ENCODE measurements at regions not wholly inside any gene's neighbourhood (a gene's known extent, or its start where the extent isn't known, plus 50 kb on each side); places are given as distances from the start of the nearest gene placed in this dataset.

- peak; percentile 18 for DNase-seq (ENCODE audit: low read depth)
- no peak for TF ChIP-seq CTCF (IDR thresholded peaks at IDR 0.05; ENCODE audit: insufficient read depth, low read depth, low read length)
- H3K4me3 ChIP-seq (ENCODE audit: low read depth, low read length) = no peak overlapping the region
These were observed 363.5 kb upstream of the NECTIN3 start for GRCh38 chr3:110708156-110708555.

- H3K4me3 ChIP-seq (ENCODE audit: low read depth, low read length) = no peak overlapping the region
- no peak for TF ChIP-seq CTCF (IDR thresholded peaks at IDR 0.05; ENCODE audit: insufficient read depth, low read depth, low read length)
- no peak for DNase-seq (ENCODE audit: low read depth)
These were observed 361.5 kb upstream of the NECTIN3 start for GRCh38 chr3:110710156-110710555.

- H3K4me3 ChIP-seq (ENCODE audit: low read depth, low read length) = no peak overlapping the region
- no peak for DNase-seq (ENCODE audit: low read depth)
- TF ChIP-seq CTCF (IDR thresholded peaks at IDR 0.05; ENCODE audit: insufficient read depth, low read depth, low read length) = no peak
These were observed 361.0 kb upstream of the NECTIN3 start for GRCh38 chr3:110710603-110711002.

GRCh38 chr3:110711130-110711832 lies 360.3 kb upstream of the NECTIN3 start:
- no peak for TF ChIP-seq CTCF (IDR thresholded peaks at IDR 0.05; ENCODE audit: insufficient read depth, low read depth, low read length)
- DNase-seq (ENCODE audit: low read depth) = no peak
- H3K4me3 ChIP-seq (ENCODE audit: low read depth, low read length) = no peak overlapping the region

DNA sequence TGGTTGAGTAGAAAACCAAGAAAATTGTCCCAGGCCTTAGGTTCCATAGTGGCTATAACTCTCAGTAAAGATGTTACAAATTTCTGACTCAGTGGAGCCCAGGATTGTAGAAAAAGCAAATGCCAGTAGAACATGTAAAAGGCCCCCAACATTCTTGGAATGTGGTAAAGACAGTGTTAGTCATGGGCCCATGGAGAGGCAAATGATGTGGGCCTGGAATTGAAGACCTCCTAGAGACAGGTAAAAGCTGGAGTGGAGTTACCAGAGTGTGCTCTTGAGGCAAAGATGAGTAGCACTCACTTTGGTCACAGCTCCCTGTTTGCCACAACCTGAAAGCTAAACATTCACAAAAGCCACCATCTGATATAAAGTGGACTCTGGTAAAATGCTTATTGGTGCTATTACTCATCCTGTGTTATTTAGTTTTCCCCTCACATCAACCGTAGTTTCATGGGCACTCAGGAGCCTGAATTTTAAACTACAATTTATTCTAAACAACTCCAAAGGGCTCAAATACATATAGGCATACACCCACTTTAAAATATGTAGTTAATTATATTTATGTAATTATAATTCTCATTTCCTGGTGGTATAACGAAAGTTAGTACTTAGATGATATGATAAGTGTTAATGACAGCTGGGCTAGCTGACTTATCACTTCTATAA lies 359.6 kb upstream of the NECTIN3 start:
- no peak for TF ChIP-seq CTCF (IDR thresholded peaks at IDR 0.05; ENCODE audit: insufficient read depth, low read depth, low read length)
- no peak overlapping the region for H3K4me3 ChIP-seq (ENCODE audit: low read depth, low read length)
- DNase-seq (ENCODE audit: low read depth) = no peak

GRCh38 chr3:110727056-110727455 lies 344.6 kb upstream of the NECTIN3 start:
- no peak for TF ChIP-seq CTCF (IDR thresholded peaks at IDR 0.05; ENCODE audit: insufficient read depth, low read depth, low read length)
- no peak overlapping the region for H3K4me3 ChIP-seq (ENCODE audit: low read depth, low read length)
- no peak for DNase-seq (ENCODE audit: low read depth)
